ENCODE measurements at regions not wholly inside any gene's neighbourhood (a gene's known extent, or its start where the extent isn't known, plus 50 kb on each side); places are given as distances from the start of the nearest gene placed in this dataset.

DNA sequence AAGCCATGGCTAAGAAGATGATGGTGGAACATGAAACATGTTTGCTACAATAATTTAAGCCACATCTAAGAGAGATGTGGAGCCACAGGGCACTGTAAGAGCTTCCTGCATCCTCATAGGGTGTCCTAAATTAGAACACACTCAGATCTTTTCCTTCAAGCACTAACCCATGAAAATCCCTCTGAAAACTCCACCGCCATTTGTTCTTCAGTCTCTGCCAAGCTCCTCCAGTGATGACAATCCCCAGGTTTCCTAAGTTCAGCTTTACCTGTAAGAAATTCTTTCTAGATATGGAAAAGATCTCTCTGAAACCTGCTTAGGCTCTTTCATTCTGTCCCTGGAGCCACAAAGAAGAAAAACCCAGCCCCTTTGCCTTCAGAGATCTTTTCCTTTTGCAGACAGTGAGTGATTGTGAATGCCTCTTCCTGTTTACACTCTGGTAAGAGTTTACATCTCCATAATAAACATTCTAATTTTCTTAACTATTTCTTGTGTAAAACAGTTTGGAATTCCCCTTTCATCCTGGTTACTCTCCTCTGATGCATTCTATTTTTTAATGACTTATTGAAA is 907.2 kb downstream of the VRK1 start:
- Mint-ChIP-seq H3K27me3 (ENCODE audit: low read depth in 2 of 2) (no peaks in the 10 kb centered on the region), H3K36me3 (peaks cover 4% of the 10 kb centered on the region), H3K27ac (peak overlapping the region; percentile 87 to 88), H3K9me3 (peaks cover 0 to 2% of the 10 kb centered on the region in 2 donors), H3K4me3 (peak overlapping the region; percentile 81), H3K4me1 (peaks cover 72 to 73% of the 10 kb centered on the region in 2 donors)
- ATAC-seq: no peak
- intact Hi-C loops (cut with micrococcal nuclease): loop anchor here (10.0 kb wide), 1 partner anchor 80 kb away; no protein-coding TSS in a partner anchor
- peaks cover 3% of the 10 kb centered on the region for H3K9me3 ChIP-seq (ENCODE audit: control insufficient read depth, insufficient read depth, low read length)
- TF ChIP-seq, protein P1, sequence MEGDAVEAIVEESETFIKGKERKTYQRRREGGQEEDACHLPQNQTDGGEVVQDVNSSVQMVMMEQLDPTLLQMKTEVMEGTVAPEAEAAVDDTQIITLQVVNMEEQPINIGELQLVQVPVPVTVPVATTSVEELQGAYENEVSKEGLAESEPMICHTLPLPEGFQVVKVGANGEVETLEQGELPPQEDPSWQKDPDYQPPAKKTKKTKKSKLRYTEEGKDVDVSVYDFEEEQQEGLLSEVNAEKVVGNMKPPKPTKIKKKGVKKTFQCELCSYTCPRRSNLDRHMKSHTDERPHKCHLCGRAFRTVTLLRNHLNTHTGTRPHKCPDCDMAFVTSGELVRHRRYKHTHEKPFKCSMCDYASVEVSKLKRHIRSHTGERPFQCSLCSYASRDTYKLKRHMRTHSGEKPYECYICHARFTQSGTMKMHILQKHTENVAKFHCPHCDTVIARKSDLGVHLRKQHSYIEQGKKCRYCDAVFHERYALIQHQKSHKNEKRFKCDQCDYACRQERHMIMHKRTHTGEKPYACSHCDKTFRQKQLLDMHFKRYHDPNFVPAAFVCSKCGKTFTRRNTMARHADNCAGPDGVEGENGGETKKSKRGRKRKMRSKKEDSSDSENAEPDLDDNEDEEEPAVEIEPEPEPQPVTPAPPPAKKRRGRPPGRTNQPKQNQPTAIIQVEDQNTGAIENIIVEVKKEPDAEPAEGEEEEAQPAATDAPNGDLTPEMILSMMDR (IDR thresholded peaks at IDR 0.05): no peak
- no peak overlapping the region for H3K4me3 ChIP-seq (ENCODE audit: low read length)
- H3K36me3 ChIP-seq (ENCODE audit: control insufficient read depth, insufficient read depth, low read length): no peaks in the 10 kb centered on the region
- H3K4me1 ChIP-seq (ENCODE audit: control insufficient read depth, insufficient read depth, low read length): peaks cover 66% of the 10 kb centered on the region
- WGBS (ENCODE audit: insufficient coverage): 78% methylated on average over 1 of the region's 1 CpG
- DNase-seq: peak in 1 of 2 donors; percentile 31
- H3K27me3 ChIP-seq (ENCODE audit: control insufficient read depth, insufficient read depth, low read length): no peaks in the 10 kb centered on the region
- H3K27ac ChIP-seq (ENCODE audit: low read length): peak overlapping the region; percentile 73

DNA sequence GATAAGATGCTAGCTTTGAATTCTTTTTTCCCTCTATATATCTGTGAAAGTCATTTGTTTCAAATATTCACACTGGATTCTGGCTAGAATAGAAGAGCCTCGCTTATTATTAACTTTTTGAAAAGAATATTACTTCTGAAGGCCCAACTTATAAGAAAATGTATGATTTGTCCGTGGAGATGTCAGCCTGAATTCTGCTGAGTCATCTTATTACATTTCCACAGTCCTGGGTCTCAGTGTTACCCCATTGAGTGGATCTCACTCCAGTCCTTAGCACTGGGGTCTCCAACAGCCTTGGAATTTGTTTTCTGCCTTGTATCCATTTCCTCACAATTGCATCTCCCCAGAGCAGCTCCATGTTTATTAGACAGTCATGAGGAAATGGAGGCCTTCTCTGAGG is 907.9 kb downstream of the VRK1 start:
- no peaks in the 10 kb centered on the region for H3K27me3 Mint-ChIP-seq (ENCODE audit: low read depth in 2 of 2)
- WGBS (ENCODE audit: insufficient coverage): 0% methylated on average over 1 of the region's 2 CpGs
- intact Hi-C loops (cut with micrococcal nuclease): loop anchor here (5.0 to 10.0 kb wide), 5 partner anchors 68 to 1567 kb away; partner anchors contain the start of gene BCL11B
- H3K36me3 Mint-ChIP-seq: no peaks in the 10 kb centered on the region
- ATAC-seq (no peak), DNase-seq (no peak)
- Histone ChIP-seq H3K27me3 (ENCODE audit: control insufficient read depth, insufficient read depth, low read length) (no peaks in the 10 kb centered on the region), H3K9me3 (ENCODE audit: control insufficient read depth, insufficient read depth, low read length) (peaks cover 3% of the 10 kb centered on the region), H3K4me3 (ENCODE audit: low read length) (no peak overlapping the region), H3K27ac (ENCODE audit: low read length) (peak overlapping the region; percentile 79), H3K4me1 (ENCODE audit: control insufficient read depth, insufficient read depth, low read length) (peaks cover 69% of the 10 kb centered on the region), H3K36me3 (ENCODE audit: control insufficient read depth, insufficient read depth, low read length) (no peaks in the 10 kb centered on the region)
- peaks cover 75 to 78% of the 10 kb centered on the region in 2 donors for H3K4me1 Mint-ChIP-seq
- peak overlapping the region; percentile 87 to 88 for H3K27ac Mint-ChIP-seq
- H3K4me3 Mint-ChIP-seq: peak overlapping the region; percentile 81
- peaks cover 0 to 2% of the 10 kb centered on the region in 2 donors for H3K9me3 Mint-ChIP-seq
- TF ChIP-seq, protein P1 (IDR thresholded peaks at IDR 0.05): no peak

DNA sequence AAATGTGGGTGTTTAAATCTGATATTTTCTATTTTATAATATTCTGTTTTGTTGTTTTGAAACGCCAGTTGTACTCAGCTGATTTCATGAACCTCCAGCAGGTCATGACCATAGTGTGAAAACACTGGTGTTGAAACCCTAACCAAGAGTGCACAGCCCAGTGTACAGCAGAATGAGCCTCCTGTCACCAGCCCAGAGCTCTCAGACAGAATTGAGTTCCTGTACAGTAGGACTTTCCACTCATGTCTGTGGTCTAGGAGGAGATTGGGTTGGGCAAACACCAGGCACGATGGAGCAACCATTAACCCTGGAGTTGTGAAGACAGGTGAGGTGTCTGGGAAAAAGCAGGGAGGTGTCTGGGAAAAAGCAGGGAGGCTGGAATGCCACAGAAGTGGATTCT is 908.8 kb downstream of the VRK1 start:
- Mint-ChIP-seq H3K9me3 (peaks cover 0 to 2% of the 10 kb centered on the region in 2 donors), H3K4me1 (peaks cover 81 to 86% of the 10 kb centered on the region in 2 donors), H3K36me3 (no peaks in the 10 kb centered on the region), H3K27ac (peak overlapping the region; percentile 87 to 88), H3K4me3 (peak overlapping the region; percentile 92), H3K27me3 (ENCODE audit: low read depth in 2 of 2) (no peaks in the 10 kb centered on the region)
- DNase-seq (peak; percentile 52 to 66), ATAC-seq (peak; percentile 76 to 87 (median 86))
- Histone ChIP-seq H3K27ac (ENCODE audit: low read length) (peak overlapping the region; percentile 79), H3K4me3 (ENCODE audit: low read length) (no peak overlapping the region), H3K9me3 (ENCODE audit: control insufficient read depth, insufficient read depth, low read length) (peaks cover 3% of the 10 kb centered on the region), H3K27me3 (ENCODE audit: control insufficient read depth, insufficient read depth, low read length) (no peaks in the 10 kb centered on the region), H3K4me1 (ENCODE audit: control insufficient read depth, insufficient read depth, low read length) (peaks cover 69% of the 10 kb centered on the region), H3K36me3 (ENCODE audit: control insufficient read depth, insufficient read depth, low read length) (no peaks in the 10 kb centered on the region)
- TF ChIP-seq, protein P1 (IDR thresholded peaks at IDR 0.05): no peak
- intact Hi-C loops (cut with micrococcal nuclease): loop anchor here (1.0 to 10.0 kb wide), 8 partner anchors 9 to 1566 kb away; partner anchors contain the start of gene BCL11B
- WGBS (ENCODE audit: insufficient coverage): 21% methylated on average over 2 of the region's 2 CpGs
